OCI-LY3 (cell line): ENCODE measurements at regions not wholly inside any gene's neighbourhood (a gene's known extent, or its start where the extent isn't known, plus 50 kb on each side); places are given as distances from the start of the nearest gene placed in this dataset.

Source experiments
- H2AFZ ChIP-seq: fragments of 200-600, 300-600 bp; shearing (Covaris generic); 2 replicates; pipeline ENCODE4 v1.6.0; 2014; ENCODE audit warnings: antibody characterized with exemption, low read depth, low read length
- H3K27ac ChIP-seq: fragments of 200-600, 300-600 bp; sonication (generic); 2 replicates; pipeline ENCODE4 v1.5.1; 2014; ENCODE audit warnings: mild to moderate bottlenecking, low read length, moderate library complexity, mixed read lengths
- H3K27me3 ChIP-seq: fragments of 200-600, 300-600 bp; sonication (generic); 2 replicates; pipeline ENCODE4 v1.6.1; 2014; ENCODE audit warnings: low read depth, low read length, mixed read lengths
- H3K36me3 ChIP-seq: fragments of 200-600, 300-600 bp; sonication (generic); replicated peaks from 2 replicates; pipeline ENCODE3; 2014; ENCODE audit warnings: low read depth, low read length, mixed read lengths
- H3K4me1 ChIP-seq: fragments of 300-600, 200-600 bp; sonication (generic); 2 replicates; pipeline ENCODE4 v1.6.1; 2014; ENCODE audit warnings: low read length, mixed read lengths
- H3K4me2 ChIP-seq: fragments of 200-600, 300-600 bp; sonication (generic); 2 replicates; pipeline ENCODE4 v1.6.1; 2014; ENCODE audit warnings: low read length, mixed read lengths
- H3K4me3 ChIP-seq: fragments of 300-600, 200-600 bp; sonication (generic); 2 replicates; pipeline ENCODE4 v1.5.1; 2014; ENCODE audit warnings: antibody characterized with exemption, mild to moderate bottlenecking, low read length, moderate library complexity
- H3K79me2 ChIP-seq: fragments of 300-600, 200-600 bp; shearing (Covaris generic); 2 replicates; pipeline ENCODE4 v1.6.1; 2014; ENCODE audit warnings: mild to moderate bottlenecking, low read length, mixed read lengths
- H3K9ac ChIP-seq: fragments of 300-600, 200-600 bp; shearing (Covaris generic); 2 replicates; pipeline ENCODE4 v1.6.0; 2014; ENCODE audit warnings: mild to moderate bottlenecking, low read length, moderate library complexity
- H3K9me3 ChIP-seq: fragments of 200-600, 300-600 bp; shearing (Covaris generic); 2 replicates; pipeline ENCODE4 v1.6.1; 2014; ENCODE audit warnings: low read length, mixed read lengths; ENCODE audit not compliant: insufficient read depth
- H4K20me1 ChIP-seq: fragments of 200-600, 300-600 bp; sonication (generic); 2 replicates; pipeline ENCODE4 v1.6.1; 2016; ENCODE audit warnings: low read length, mixed read lengths; ENCODE audit not compliant: insufficient read depth
- EZH2phosphoT487 ChIP-seq: fragments of 200-600 bp; shearing (Covaris generic); IDR thresholded peaks from 2 replicates; pipeline ENCODE4 v1.6.1; 2018; ENCODE audit warnings: antibody characterized with exemption, mixed run types, low read depth
- TF ChIP-seq, protein P1 (sequence below): fragments of 200-600, 300-600 bp; sonication (generic); IDR thresholded peaks from 2 replicates; pipeline ENCODE4 v1.5.1; 2014; ENCODE audit warnings: antibody characterized with exemption, low read length, low read depth

GRCh38 chr14:71594821-71595220 is 337.4 kb upstream of the RGS6 start:
- H3K9me3 ChIP-seq: no peaks in the 10 kb centered on the region
- no peaks in the 10 kb centered on the region for H3K27me3 ChIP-seq
- H3K4me2 ChIP-seq: no peak overlapping the region
- no peak overlapping the region for H2AFZ ChIP-seq
- H3K36me3 ChIP-seq: peaks cover 7% of the 10 kb centered on the region
- no peak overlapping the region for H3K27ac ChIP-seq
- H3K9ac ChIP-seq: no peak overlapping the region
- H3K4me3 ChIP-seq: no peak overlapping the region
- H4K20me1 ChIP-seq: no peaks in the 10 kb centered on the region
- TF ChIP-seq, protein P1, sequence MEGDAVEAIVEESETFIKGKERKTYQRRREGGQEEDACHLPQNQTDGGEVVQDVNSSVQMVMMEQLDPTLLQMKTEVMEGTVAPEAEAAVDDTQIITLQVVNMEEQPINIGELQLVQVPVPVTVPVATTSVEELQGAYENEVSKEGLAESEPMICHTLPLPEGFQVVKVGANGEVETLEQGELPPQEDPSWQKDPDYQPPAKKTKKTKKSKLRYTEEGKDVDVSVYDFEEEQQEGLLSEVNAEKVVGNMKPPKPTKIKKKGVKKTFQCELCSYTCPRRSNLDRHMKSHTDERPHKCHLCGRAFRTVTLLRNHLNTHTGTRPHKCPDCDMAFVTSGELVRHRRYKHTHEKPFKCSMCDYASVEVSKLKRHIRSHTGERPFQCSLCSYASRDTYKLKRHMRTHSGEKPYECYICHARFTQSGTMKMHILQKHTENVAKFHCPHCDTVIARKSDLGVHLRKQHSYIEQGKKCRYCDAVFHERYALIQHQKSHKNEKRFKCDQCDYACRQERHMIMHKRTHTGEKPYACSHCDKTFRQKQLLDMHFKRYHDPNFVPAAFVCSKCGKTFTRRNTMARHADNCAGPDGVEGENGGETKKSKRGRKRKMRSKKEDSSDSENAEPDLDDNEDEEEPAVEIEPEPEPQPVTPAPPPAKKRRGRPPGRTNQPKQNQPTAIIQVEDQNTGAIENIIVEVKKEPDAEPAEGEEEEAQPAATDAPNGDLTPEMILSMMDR: no peak
- no peak for TF ChIP-seq EZH2phosphoT487
- H3K79me2 ChIP-seq: peaks cover 14% of the 10 kb centered on the region; the same call in 1 of the 2 replicates
- H3K4me1 ChIP-seq: peaks cover 32% of the 10 kb centered on the region

DNA sequence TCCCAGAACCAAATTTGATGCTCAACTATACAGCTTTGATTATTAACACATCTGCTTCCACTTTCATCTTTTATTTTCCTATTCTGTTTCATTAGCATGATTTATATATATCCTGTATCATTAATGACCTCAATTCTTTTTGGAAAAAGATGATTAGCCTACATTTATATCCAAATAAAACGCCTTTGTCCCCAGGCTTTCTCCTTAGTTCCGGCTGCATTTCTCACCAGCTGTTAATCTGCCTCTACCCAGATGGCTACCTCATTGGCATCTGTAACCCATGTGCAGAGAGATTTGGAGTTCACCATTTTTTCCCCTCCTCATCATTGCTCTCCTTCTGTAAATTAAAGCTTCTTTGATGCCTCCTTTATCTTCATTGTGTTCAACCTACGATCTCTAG is 336.8 kb upstream of the RGS6 start:
- Histone ChIP-seq H4K20me1 (no peaks in the 10 kb centered on the region), H3K9me3 (peaks cover 6% of the 10 kb centered on the region; the same call in 1 of the 2 replicates), H2AFZ (no peak overlapping the region), H3K4me2 (no peak overlapping the region), H3K27me3 (no peaks in the 10 kb centered on the region), H3K4me3 (no peak overlapping the region), H3K27ac (no peak overlapping the region), H3K9ac (no peak overlapping the region), H3K79me2 (peaks cover 14% of the 10 kb centered on the region; the same call in 1 of the 2 replicates), H3K4me1 (peaks cover 32% of the 10 kb centered on the region), H3K36me3 (peaks cover 12% of the 10 kb centered on the region)
- no peak for TF ChIP-seq EZH2phosphoT487
- TF ChIP-seq, protein P1: no peak

- H3K4me1 ChIP-seq: peaks cover 24% of the 10 kb centered on the region
- peak overlapping the region; percentile 21; the same call in 1 of the 2 replicates for H3K9ac ChIP-seq
- H3K79me2 ChIP-seq: peaks cover 25% of the 10 kb centered on the region; the same call in 1 of the 2 replicates
- peak overlapping the region; percentile 33; the same call in 1 of the 2 replicates for H3K4me3 ChIP-seq
- H3K9me3 ChIP-seq: peaks cover 9% of the 10 kb centered on the region; the same call in 1 of the 2 replicates
- TF ChIP-seq EZH2phosphoT487: no peak
- TF ChIP-seq, protein P1: no peak
- H3K36me3 ChIP-seq: peaks cover 16% of the 10 kb centered on the region
- H3K4me2 ChIP-seq: peak overlapping the region; percentile 62
- H4K20me1 ChIP-seq: no peaks in the 10 kb centered on the region
- H2AFZ ChIP-seq: peak overlapping the region; percentile 72
- no peaks in the 10 kb centered on the region for H3K27me3 ChIP-seq
- peak overlapping the region; percentile 44 for H3K27ac ChIP-seq
These were observed 334.8 kb upstream of the RGS6 start for GRCh38 chr14:71597287-71597920.

GRCh38 chr14:71597955-71598660 is 334.1 kb upstream of the RGS6 start:
- Histone ChIP-seq H3K27me3 (no peaks in the 10 kb centered on the region), H3K4me2 (peak overlapping the region; percentile 62), H3K4me1 (peaks cover 23% of the 10 kb centered on the region), H3K9me3 (peaks cover 9% of the 10 kb centered on the region; the same call in 1 of the 2 replicates), H3K79me2 (peaks cover 29% of the 10 kb centered on the region; the same call in 1 of the 2 replicates), H4K20me1 (no peaks in the 10 kb centered on the region), H3K9ac (peak overlapping the region; percentile 21; the same call in 1 of the 2 replicates), H2AFZ (peak overlapping the region; percentile 72), H3K27ac (peak overlapping the region; percentile 44), H3K36me3 (peaks cover 16% of the 10 kb centered on the region), H3K4me3 (peak overlapping the region; percentile 33)
- TF ChIP-seq EZH2phosphoT487: no peak
- TF ChIP-seq, protein P1: no peak
